Uterus (tissue), 2 donors: ENCODE measurements at regions not wholly inside any gene's neighbourhood (a gene's known extent, or its start where the extent isn't known, plus 50 kb on each side); places are given as distances from the start of the nearest gene placed in this dataset.

Experiments
- CTCF ChIP-seq, 4 experiments: fragments of 200-600 bp in 2 of 4; fragments of 450-650 bp in 2 of 4; sonication (generic) in 2 of 4; IDR thresholded peaks; one replicate each; pipeline ENCODE4 v1.5.1; 2016 to 2019; ENCODE audit warnings: antibody characterized with exemption in 4 of 4, mild to moderate bottlenecking in 2 of 4, moderate library complexity in 1 of 4
- POLR2A ChIP-seq, 2 donors: fragments of 450-650 bp; IDR thresholded peaks; one replicate each; pipeline ENCODE4 v1.6.1; 2016; ENCODE audit warnings: antibody characterized with exemption in 2 of 2, mild to moderate bottlenecking in 1 of 2, moderate library complexity in 1 of 2

- TF ChIP-seq CTCF (IDR thresholded peaks at IDR 0.05) (no peak), POLR2A (IDR thresholded peaks at IDR 0.05) (no peak)
Observed at GRCh38 chr3:124172283-124172682, 180.4 kb upstream of the ROPN1 start.
